Calu3 (cell line): ENCODE measurements at regions not wholly inside any gene's neighbourhood (a gene's known extent, or its start where the extent isn't known, plus 50 kb on each side); places are given as distances from the start of the nearest gene placed in this dataset.

ENCODE experiments used
- BruUV-seq: library from RNA; stranded (reverse); fragments of 400-500 nt; replicated peaks from 2 replicates; lab custom pipeline; 2021; lab: Mats Ljungman, UMichigan
- CTCF ChIA-PET: fragments of 300-600 bp; sonication (Branson Sonifier 250); formaldehyde crosslinking; loops from one replicate; lab custom pipeline; 2022; ENCODE audit warnings: antibody characterized with exemption; lab: Charles Lee
- DNase-seq: peaks from one replicate; pipeline ENCODE4 v3.0.0; 2022
- H3K27ac Mint-ChIP-seq: one replicate; pipeline ENCODE4 v1.8.0; 2022; ENCODE audit warnings: mixed read lengths; ENCODE audit not compliant: unreplicated experiment
- H3K27me3 Mint-ChIP-seq: one replicate; pipeline ENCODE4 v1.8.0; 2022; ENCODE audit warnings: mixed read lengths; ENCODE audit not compliant: unreplicated experiment
- H3K36me3 Mint-ChIP-seq: one replicate; pipeline ENCODE4 v1.8.0; 2022; ENCODE audit warnings: mild to moderate bottlenecking, moderate library complexity, mixed read lengths; ENCODE audit not compliant: insufficient read depth, unreplicated experiment
- H3K4me1 Mint-ChIP-seq: one replicate; pipeline ENCODE4 v1.8.0; 2022; ENCODE audit warnings: mild to moderate bottlenecking, low read depth, mixed read lengths; ENCODE audit not compliant: unreplicated experiment
- H3K4me3 Mint-ChIP-seq: one replicate; pipeline ENCODE4 v1.8.0; 2022; ENCODE audit warnings: mild to moderate bottlenecking, low read depth, moderate library complexity, mixed read lengths; ENCODE audit not compliant: unreplicated experiment
- H3K9me3 Mint-ChIP-seq: one replicate; pipeline ENCODE4 v1.8.0; 2022; ENCODE audit warnings: low read depth, mixed read lengths; ENCODE audit not compliant: unreplicated experiment
- intact Hi-C: fragments of 100-400 bp; cut with micrococcal nuclease; formaldehyde crosslinking; loops from one replicate; pipeline ENCODE4 v1.10.0; 2022; ENCODE audit not compliant: unreplicated experiment
- TF ChIP-seq, protein P1 (sequence below): fragments of 200-600 bp; IDR thresholded peaks from one replicate; pipeline ENCODE4 v1.8.0; 2022; ENCODE audit warnings: antibody characterized with exemption; ENCODE audit not compliant: unreplicated experiment

DNA sequence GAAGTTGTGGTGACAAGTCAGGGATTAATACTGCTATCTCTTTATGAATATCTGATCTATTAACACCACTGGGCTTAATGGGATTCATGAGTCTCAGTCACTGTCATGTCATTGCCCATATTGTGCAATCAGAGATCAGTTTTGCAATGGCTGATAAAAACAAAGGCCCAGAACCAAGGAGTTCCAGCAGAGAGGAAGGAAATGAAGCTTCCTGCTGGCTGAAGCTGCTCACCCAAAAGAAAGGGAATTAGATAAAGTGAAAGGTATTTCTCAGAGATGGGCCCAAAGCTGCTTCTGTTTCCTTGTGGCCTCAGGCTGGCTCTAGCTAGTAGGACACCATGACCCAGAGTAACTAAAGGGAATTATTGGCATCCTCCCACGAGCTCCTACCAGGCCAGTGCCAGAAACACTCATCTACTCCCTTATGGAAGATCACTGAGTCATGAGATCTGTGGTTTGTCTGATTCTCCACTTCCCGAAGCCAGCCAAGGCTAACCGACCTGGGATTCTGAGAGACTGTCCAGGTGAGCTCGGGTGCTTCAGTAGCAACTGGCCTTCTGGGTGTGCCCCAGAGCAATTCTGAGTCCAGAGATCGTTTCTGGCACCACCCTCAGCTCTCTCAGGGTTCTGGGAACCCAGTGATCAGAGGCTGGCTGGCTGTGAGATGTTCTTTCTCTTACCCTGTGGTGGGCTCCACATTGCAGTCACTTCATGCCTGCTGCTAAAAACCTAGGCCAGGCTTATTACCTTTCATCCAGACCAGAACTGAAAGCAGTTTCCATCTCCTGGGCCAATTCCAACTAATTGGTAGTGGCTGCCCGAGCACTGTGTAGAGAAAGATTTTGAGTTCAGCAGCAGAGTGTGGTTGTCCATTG is 129.5 kb upstream of the PELI1 start:
- TF ChIP-seq, protein P1, sequence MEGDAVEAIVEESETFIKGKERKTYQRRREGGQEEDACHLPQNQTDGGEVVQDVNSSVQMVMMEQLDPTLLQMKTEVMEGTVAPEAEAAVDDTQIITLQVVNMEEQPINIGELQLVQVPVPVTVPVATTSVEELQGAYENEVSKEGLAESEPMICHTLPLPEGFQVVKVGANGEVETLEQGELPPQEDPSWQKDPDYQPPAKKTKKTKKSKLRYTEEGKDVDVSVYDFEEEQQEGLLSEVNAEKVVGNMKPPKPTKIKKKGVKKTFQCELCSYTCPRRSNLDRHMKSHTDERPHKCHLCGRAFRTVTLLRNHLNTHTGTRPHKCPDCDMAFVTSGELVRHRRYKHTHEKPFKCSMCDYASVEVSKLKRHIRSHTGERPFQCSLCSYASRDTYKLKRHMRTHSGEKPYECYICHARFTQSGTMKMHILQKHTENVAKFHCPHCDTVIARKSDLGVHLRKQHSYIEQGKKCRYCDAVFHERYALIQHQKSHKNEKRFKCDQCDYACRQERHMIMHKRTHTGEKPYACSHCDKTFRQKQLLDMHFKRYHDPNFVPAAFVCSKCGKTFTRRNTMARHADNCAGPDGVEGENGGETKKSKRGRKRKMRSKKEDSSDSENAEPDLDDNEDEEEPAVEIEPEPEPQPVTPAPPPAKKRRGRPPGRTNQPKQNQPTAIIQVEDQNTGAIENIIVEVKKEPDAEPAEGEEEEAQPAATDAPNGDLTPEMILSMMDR, result no peak
- CTCF ChIA-PET, result interaction anchor here (0.6 to 1.0 kb wide), 2 partner anchors 54 to 224 kb away, joined by 3 to 5 read pairs; no protein-coding TSS in a partner anchor
- intact Hi-C loops, result no loop called here
- no peak overlapping the region for H3K4me3 Mint-ChIP-seq
- H3K36me3 Mint-ChIP-seq, result no peaks in the 10 kb centered on the region
- H3K9me3 Mint-ChIP-seq, result peaks cover 9% of the 10 kb centered on the region
- H3K4me1 Mint-ChIP-seq, result peaks cover 57% of the 10 kb centered on the region
- no TSS peak for BruUV-seq
- H3K27ac Mint-ChIP-seq, result peak overlapping the region; percentile 7
- DNase-seq, result peak; percentile 17
- no peaks in the 10 kb centered on the region for H3K27me3 Mint-ChIP-seq

DNA sequence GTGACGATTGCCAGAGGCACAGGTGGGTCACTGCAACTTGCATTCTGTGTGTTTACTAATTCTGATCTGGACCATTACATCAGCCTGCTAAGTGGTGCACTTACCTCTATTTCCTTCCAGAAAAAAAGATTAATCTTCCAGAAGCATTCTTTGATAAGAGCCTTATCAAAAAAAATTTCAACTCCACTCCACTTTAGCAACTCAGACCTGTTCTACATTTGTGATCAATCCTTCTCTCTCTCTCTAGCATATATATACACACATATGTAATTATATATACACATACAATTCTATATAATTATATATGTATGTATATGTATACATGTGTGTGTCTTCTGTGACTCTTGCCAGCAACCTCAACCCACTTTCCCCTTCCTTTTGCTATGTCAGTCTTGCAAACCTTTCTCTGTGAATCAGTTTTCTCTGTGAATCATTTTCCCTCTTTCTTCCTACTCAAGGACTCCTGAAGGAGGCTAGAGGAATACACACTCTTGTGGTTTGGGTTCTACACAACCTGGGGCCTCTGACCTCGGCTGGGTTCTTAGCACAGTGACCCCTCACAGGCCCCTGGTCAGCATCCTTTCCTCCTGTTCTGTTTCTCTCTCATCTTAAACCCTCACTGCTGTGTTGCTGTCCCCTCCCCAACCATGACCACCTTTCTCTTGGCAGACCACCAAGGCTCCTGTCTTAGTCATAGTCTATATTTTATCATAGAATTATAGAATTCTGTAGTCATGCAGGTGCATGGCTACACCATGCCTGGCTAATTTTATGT is 130.4 kb upstream of the PELI1 start:
- no peak for DNase-seq
- H3K36me3 Mint-ChIP-seq, result no peaks in the 10 kb centered on the region
- H3K9me3 Mint-ChIP-seq, result peaks cover 9% of the 10 kb centered on the region
- TF ChIP-seq, protein P1, result no peak
- CTCF ChIA-PET, result no interaction called here
- peaks cover 57% of the 10 kb centered on the region for H3K4me1 Mint-ChIP-seq
- no TSS peak for BruUV-seq
- H3K4me3 Mint-ChIP-seq, result no peak overlapping the region
- intact Hi-C loops, result loop anchor here (5.0 kb wide), 2 partner anchors 72 to 132 kb away; partner anchors contain the start of gene PELI1
- peak overlapping the region; percentile 14 for H3K27ac Mint-ChIP-seq
- no peaks in the 10 kb centered on the region for H3K27me3 Mint-ChIP-seq

GRCh38 chr2:64275174-64275466 is 130.9 kb upstream of the PELI1 start:
- H3K9me3 Mint-ChIP-seq, result peaks cover 9% of the 10 kb centered on the region
- DNase-seq, result no peak
- H3K27me3 Mint-ChIP-seq, result no peaks in the 10 kb centered on the region
- TF ChIP-seq, protein P1, result no peak
- BruUV-seq, result no TSS peak
- CTCF ChIA-PET, result no interaction called here
- H3K36me3 Mint-ChIP-seq, result no peaks in the 10 kb centered on the region
- peaks cover 57% of the 10 kb centered on the region for H3K4me1 Mint-ChIP-seq
- no peak overlapping the region for H3K4me3 Mint-ChIP-seq
- H3K27ac Mint-ChIP-seq, result peak overlapping the region; percentile 14
- intact Hi-C loops, result loop anchor here (5.0 kb wide), 2 partner anchors 73 to 133 kb away; partner anchors contain the start of gene PELI1

DNA sequence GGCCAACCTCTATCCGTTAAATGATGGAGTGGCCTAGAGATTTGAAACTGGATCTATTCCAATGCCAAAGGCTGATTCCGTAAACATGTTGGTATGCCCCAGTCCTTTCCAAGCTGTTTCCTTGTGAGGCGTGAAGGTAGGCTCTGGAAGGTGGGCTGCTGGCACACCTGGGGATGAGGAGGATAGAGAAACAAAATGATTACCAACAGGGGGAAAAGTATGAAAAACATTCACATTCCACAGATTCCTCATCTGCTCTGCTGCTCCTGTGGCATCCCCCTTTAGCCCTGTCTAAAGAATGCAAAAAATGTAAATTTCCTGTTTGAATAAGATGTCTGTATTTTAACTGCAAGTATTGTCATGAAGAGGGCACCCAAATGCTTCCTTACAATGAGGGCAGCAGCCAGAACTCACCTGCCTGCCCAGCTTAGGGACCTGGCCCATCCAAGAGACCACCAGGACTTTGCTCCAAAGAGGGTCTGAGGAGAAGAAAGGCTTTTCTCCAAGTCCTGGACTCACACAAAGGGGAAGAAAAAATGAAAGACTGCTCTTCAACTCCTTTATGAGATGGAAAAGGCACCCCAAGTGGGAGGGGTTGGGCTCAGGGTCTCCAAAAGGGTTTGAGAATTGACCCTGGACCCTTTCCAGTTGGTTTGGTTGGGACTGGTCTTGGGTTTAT is 132.3 kb upstream of the PELI1 start:
- TF ChIP-seq, protein P1, result no peak
- H3K27me3 Mint-ChIP-seq, result no peaks in the 10 kb centered on the region
- H3K4me3 Mint-ChIP-seq, result no peak overlapping the region
- no peaks in the 10 kb centered on the region for H3K36me3 Mint-ChIP-seq
- peak overlapping the region; percentile 18 for H3K27ac Mint-ChIP-seq
- no peaks in the 10 kb centered on the region for H3K9me3 Mint-ChIP-seq
- BruUV-seq, result no TSS peak
- intact Hi-C loops, result loop anchor here (5.0 kb wide), 2 partner anchors 74 to 134 kb away; partner anchors contain the start of gene PELI1
- H3K4me1 Mint-ChIP-seq, result peaks cover 57% of the 10 kb centered on the region
- CTCF ChIA-PET, result no interaction called here
- no peak for DNase-seq
